Hepatic stellate cell (primary cell): ENCODE measurements at regions not wholly inside any gene's neighbourhood (a gene's known extent, or its start where the extent isn't known, plus 50 kb on each side); places are given as distances from the start of the nearest gene placed in this dataset.

Source experiments
- DNase-seq: peaks from one replicate; pipeline ENCODE4 v3.0.0; 2011; ENCODE audit warnings: low spot score

GRCh38 chr2:226030788-226031646 lies 631.5 kb downstream of the NYAP2 start:
- peak; percentile 60 for DNase-seq

- no peak for DNase-seq
Measured at GRCh38 chr2:226030369-226030768, 630.9 kb downstream of the NYAP2 start.

- no peak for DNase-seq
Measured at GRCh38 chr2:226023946-226024345, 624.4 kb downstream of the NYAP2 start.

GRCh38 chr2:226023383-226023782 lies 623.9 kb downstream of the NYAP2 start:
- no peak for DNase-seq

- no peak for DNase-seq
Measured at GRCh38 chr2:226020956-226021355, 621.4 kb downstream of the NYAP2 start.

GRCh38 chr2:226020176-226020575 lies 620.7 kb downstream of the NYAP2 start:
- DNase-seq = no peak

GRCh38 chr2:226018641-226019040 lies 619.1 kb downstream of the NYAP2 start:
- no peak for DNase-seq

GRCh38 chr2:226017537-226017936 lies 618.0 kb downstream of the NYAP2 start:
- no peak for DNase-seq

- no peak for DNase-seq
Measured at GRCh38 chr2:226017107-226017506, 617.6 kb downstream of the NYAP2 start.

- no peak for DNase-seq
Measured at GRCh38 chr2:226011716-226012450, 612.4 kb downstream of the NYAP2 start.

GRCh38 chr2:226002438-226002837 lies 602.9 kb downstream of the NYAP2 start:
- DNase-seq = peak; percentile 27

GRCh38 chr2:226001716-226002115 lies 602.2 kb downstream of the NYAP2 start:
- DNase-seq = no peak

- no peak for DNase-seq
Measured at GRCh38 chr2:225999692-226000091, 600.2 kb downstream of the NYAP2 start.

- DNase-seq = no peak
Measured at GRCh38 chr2:225998653-225999052, 599.1 kb downstream of the NYAP2 start.

- DNase-seq = no peak
Measured at GRCh38 chr2:225998116-225998515, 598.6 kb downstream of the NYAP2 start.

- DNase-seq = no peak
Measured at GRCh38 chr2:225996462-225996828, 596.9 kb downstream of the NYAP2 start.

GRCh38 chr2:225995796-225996461 lies 596.4 kb downstream of the NYAP2 start:
- no peak for DNase-seq

- no peak for DNase-seq
Measured at GRCh38 chr2:225994748-225995405, 595.4 kb downstream of the NYAP2 start.

- peak; percentile 4 for DNase-seq
Measured at GRCh38 chr2:225993430-225993829, 593.9 kb downstream of the NYAP2 start.

- DNase-seq = no peak
Measured at GRCh38 chr2:225989809-225990208, 590.3 kb downstream of the NYAP2 start.

- no peak for DNase-seq
Measured at GRCh38 chr2:225980372-225980771, 580.9 kb downstream of the NYAP2 start.

GRCh38 chr2:225971433-225971832 lies 571.9 kb downstream of the NYAP2 start:
- no peak for DNase-seq
